ENCODE measurements at regions not wholly inside any gene's neighbourhood (a gene's known extent, or its start where the extent isn't known, plus 50 kb on each side); places are given as distances from the start of the nearest gene placed in this dataset.
A peak's percentile ranks its signal among the peaks of the same experiment; 100 is the strongest.
"Not testable (repeated sequence)": the region's sequence is repeated elsewhere in the genome, so short reads cannot be mapped to it uniquely, and the experiment has no call there.

- no peak for DNase-seq (ENCODE audit: low read depth)
Measured at GRCh38 chr14:71783786-71784185, 148.4 kb upstream of the RGS6 start.

DNA sequence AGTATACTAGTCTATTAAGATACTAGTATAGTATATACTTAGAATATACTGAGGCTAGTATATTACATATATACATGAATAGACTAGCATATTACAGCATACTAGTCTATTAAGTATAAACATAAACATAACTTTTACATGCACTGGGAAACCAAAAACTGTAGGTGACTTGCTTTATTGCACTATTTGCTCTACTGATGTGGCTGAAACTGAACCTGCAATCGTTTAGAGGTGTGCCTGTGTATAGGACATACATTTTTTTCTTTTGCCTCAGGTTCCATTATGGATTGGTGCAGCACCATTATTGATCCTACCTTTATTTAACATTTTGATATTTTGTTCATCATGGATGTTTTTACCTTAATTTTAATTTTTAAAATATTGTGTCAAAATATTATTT, 143.2 kb upstream of the RGS6 start:
- DNase-seq (ENCODE audit: low read depth) = no peak

DNA sequence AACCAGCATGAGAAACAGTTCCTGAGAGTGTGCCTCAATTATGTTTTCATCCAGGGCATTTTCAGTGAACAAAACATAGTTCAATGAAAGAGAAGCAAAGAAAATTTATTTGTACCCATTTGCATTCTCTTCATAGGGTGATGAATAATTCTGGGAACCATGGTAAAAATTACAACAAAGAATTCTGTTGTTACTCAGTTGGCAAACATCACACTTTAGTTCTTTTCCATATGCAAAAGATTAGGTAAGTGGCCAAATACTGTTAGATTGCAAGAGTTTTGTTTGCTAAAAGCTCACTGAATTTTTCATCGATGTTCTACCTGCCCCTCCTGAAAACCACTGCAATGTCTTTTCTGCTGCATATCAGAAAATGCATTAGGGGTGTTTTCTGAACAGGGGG, 132.4 kb upstream of the RGS6 start:
- no peak for DNase-seq (ENCODE audit: low read depth)

GRCh38 chr14:71800878-71801277, 131.4 kb upstream of the RGS6 start:
- DNase-seq (ENCODE audit: low read depth) = no peak

GRCh38 chr14:71803539-71804260, 128.5 kb upstream of the RGS6 start:
- DNase-seq (ENCODE audit: low read depth) = no peak

GRCh38 chr14:71804992-71805391, 127.2 kb upstream of the RGS6 start:
- DNase-seq (ENCODE audit: low read depth) = no peak

DNA sequence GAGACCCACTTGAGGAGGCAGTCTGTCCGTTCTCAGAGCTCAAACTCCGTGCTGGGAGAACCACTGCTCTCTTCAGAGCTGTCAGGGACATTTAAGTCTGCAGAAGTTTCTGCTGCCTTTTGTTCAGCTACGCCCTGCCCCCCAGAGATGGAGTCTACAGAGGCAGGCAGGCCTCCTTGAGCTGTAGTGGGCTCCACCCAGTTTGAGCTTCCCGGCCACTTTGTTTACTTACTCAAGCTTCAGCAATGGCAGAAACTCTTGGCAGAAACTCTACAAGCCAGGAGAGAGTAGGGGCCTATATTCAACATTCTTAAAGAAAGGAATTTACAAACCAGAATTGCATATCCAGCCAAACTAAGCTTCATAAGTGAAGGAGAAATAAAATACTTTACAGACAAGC, 125.2 kb upstream of the RGS6 start:
- not testable (repeated sequence) for DNase-seq (ENCODE audit: low read depth)

DNA sequence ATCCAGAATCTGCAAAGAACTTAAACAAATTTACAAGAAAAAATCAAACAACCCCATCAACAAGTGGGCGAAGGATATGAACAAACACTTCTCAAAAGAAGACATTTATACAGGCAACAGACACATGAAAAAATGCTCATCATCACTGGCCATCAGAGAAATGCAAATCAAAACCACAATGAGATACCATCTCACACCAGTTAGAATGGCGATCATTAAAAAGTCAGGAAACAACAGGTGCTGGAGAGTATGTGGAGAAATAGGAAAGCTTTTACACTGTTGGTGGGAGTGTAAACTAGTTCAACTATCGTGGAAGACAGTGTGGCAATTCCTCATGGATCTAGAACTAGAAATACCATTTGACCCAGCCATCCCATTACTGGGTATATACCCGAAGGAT, 121.4 kb upstream of the RGS6 start:
- not testable (repeated sequence) for DNase-seq (ENCODE audit: low read depth)

- DNase-seq (ENCODE audit: low read depth) = no peak
Measured at GRCh38 chr14:71812693-71813092, 119.5 kb upstream of the RGS6 start.

- no peak for DNase-seq (ENCODE audit: low read depth)
Measured at GRCh38 chr14:71815110-71815509, 117.1 kb upstream of the RGS6 start.

GRCh38 chr14:71824816-71825215, 107.4 kb upstream of the RGS6 start:
- DNase-seq (ENCODE audit: low read depth) = no peak

DNA sequence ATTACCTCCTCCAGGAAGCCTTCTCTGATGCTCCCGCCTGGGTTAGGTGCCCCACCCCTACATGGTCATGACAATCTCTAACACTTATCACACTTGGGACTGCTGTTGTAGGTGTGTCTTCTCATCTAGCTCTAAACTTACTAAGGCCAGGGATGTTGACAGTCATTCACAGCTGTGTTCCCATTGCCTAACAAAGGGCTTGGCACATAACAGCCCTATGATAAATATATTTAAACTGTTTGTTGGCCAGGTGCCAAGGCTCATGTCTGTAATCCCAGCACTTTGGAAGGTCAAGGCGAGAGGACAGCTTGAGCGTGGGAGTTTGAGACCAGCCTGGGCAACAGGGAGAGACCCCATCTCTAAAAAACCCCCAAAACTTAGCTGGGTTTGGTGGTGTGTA, 98.8 kb upstream of the RGS6 start:
- DNase-seq (ENCODE audit: low read depth) = no peak

DNA sequence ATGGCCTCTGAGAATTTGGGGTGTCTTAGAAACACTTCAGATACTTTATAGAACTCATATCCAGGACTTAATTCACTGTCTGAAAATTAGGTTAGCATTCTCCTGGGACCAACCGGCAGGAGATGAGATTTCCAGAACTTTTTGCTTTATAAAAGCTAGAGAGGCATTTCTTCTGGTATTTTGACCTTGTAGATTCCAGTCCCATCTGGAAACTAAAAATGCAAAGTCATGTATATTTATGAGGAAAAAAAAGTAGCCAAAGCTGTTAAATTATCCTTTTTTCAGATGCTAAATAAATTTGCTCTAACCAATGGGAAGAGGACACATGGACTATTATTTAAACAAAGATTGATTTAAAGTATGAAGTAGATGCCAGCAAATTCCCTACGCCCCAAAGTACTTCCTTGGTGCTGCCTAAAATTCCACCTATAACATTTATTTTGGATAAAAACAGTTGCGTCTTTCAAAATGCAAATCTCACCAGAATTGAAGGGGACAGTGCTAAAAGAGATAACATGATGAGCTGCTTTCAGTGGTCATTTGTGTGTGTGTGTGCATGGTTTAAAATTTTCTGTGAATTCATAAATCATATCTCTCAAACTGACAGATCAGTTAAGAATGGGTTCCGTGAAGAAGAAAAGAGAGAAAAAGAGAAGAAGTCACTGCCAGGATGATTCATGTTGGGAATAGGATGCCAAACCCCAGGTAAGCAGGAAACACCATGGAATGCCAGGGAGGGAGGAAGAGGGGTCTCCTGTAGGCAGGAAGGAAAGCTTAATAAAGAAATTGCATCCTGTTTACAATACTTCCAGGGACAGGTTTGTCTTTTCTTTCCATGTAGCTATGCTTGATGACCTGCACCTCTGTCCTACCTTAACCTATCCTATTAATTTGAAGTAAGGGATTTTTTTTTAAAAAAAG, 97.7 kb upstream of the RGS6 start:
- DNase-seq (ENCODE audit: low read depth) = no peak

DNA sequence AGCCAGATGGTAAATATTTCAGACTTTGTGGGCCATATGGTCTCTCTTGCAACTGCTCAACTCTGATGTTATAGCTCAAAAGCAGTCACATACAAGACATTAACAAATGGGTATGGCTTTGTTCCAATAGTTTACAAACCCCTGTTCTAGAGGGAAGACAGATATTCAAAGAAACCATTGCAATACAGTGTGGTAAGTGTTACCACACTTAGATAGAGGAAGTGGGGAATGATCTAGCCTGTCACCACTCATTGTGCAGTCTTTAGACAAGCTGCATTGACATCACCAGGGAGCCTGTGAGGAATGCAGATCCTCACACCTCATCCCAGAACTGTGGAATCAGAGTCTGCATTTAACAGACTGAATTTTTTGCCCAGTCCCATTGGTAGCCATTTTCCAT, 80.0 kb upstream of the RGS6 start:
- DNase-seq (ENCODE audit: low read depth) = no peak

DNA sequence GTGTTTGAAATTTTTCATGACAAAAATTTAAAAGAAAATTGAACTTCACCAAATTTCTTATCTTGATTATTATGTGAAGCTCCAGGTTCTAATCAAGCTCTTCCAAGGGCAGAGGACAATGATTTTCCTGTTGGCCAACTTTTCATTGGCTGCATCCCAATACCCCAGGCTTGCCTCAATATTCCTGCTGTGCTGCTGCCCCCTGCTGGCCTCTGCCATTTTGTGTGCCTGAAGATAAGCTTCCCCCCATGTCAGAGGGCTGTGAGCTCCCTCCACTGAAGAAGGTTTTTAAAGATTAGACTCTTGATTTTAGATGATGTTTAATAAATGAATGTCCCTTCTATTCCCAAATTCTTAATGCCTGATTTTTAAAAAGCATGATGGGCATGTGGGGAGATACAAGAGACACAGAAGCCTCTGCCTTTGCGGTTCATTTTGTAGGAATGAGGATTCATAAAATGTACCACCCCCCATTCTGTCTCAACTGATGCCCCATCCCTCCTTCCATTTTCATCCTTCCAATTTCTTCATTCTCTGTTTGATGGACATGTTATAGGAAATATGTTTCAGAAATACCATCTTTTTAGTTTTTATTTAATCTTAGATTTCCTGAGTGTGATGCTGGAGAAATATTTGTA, 76.7 kb upstream of the RGS6 start:
- peak; percentile 30 for DNase-seq (ENCODE audit: low read depth)

- no peak for DNase-seq (ENCODE audit: low read depth)
Measured at GRCh38 chr14:71856199-71856919, 75.9 kb upstream of the RGS6 start.

- DNase-seq (ENCODE audit: low read depth) = no peak
Measured at GRCh38 chr14:71863049-71863448, 69.2 kb upstream of the RGS6 start.

- DNase-seq (ENCODE audit: low read depth) = no peak
Measured at GRCh38 chr14:71863766-71864165, 68.5 kb upstream of the RGS6 start.
